Fibroblast of lung (primary cell): ENCODE measurements at regions not wholly inside any gene's neighbourhood (a gene's known extent, or its start where the extent isn't known, plus 50 kb on each side); places are given as distances from the start of the nearest gene placed in this dataset.

ENCODE experiments used
- CTCF ChIP-seq, 2 donors: IDR thresholded peaks in 1 of 2; conservative IDR thresholded peaks in 1 of 2; 1 replicate in 1 of 2; 2 replicates in 1 of 2; pipeline ENCODE4 v1.5.1; 2011 to 2012; ENCODE audit warnings: low read length in 2 of 2, control low read depth in 1 of 2, inconsistent platforms in 1 of 2, low read depth in 1 of 2, mild to moderate bottlenecking in 1 of 2
- EZH2 ChIP-seq: IDR thresholded peaks from 2 replicates; pipeline ENCODE4 v1.5.1; 2012; ENCODE audit warnings: low read length, control low read depth, mild to moderate bottlenecking; ENCODE audit errors: missing control alignments

GRCh38 chr2:12605936-12606335 is 110.8 kb upstream of the TRIB2 start:
- TF ChIP-seq CTCF (conservative IDR thresholded peaks at IDR 0.05 in 1 of 2, IDR thresholded peaks at IDR 0.05 in 1 of 2; ENCODE audit: low read depth in 1 of 2, low read length in 2 of 2) (no peak), EZH2 (no peak)
